ENCODE measurements at regions not wholly inside any gene's neighbourhood (a gene's known extent, or its start where the extent isn't known, plus 50 kb on each side); places are given as distances from the start of the nearest gene placed in this dataset.

- TF ChIP-seq CTCF (conservative IDR thresholded peaks at IDR 0.05 in 1 of 2, IDR thresholded peaks at IDR 0.05 in 1 of 2; ENCODE audit: low read depth in 1 of 2, low read length in 2 of 2) (no peak), EZH2 (IDR thresholded peaks at IDR 0.05; ENCODE audit: low read length, missing control alignments) (no peak)
Measured at GRCh38 chr14:54048736-54049135, 92.1 kb upstream of the BMP4 start.
